ENCODE measurements at regions not wholly inside any gene's neighbourhood (a gene's known extent, or its start where the extent isn't known, plus 50 kb on each side); places are given as distances from the start of the nearest gene placed in this dataset.
A peak's percentile ranks its signal among the peaks of the same experiment; 100 is the strongest.
"Not testable (repeated sequence)": the region's sequence is repeated elsewhere in the genome, so short reads cannot be mapped to it uniquely, and the experiment has no call there.

- no peak for DNase-seq
Measured at GRCh38 chr2:231644426-231644825, 51.8 kb downstream of the TEX44 start.

- no peak for DNase-seq
Measured at GRCh38 chr2:231646476-231646875, 53.8 kb downstream of the TEX44 start.

GRCh38 chr2:231648579-231649174 lies 56.0 kb downstream of the TEX44 start:
- peak; percentile 59 for DNase-seq

GRCh38 chr2:231651561-231651960 lies 56.8 kb upstream of the PTMA start:
- not testable (repeated sequence) for DNase-seq

- DNase-seq, result no peak
Measured at GRCh38 chr2:231655488-231655887, 52.8 kb upstream of the PTMA start.

- no peak for DNase-seq
Measured at GRCh38 chr2:231655894-231656293, 52.4 kb upstream of the PTMA start.
